HepG2 (cell line): ENCODE measurements at regions not wholly inside any gene's neighbourhood (a gene's known extent, or its start where the extent isn't known, plus 50 kb on each side); places are given as distances from the start of the nearest gene placed in this dataset.
A peak's percentile ranks its signal among the peaks of the same experiment; 100 is the strongest.

Experiments used
- ATAC-seq: fragments of 200-7000 bp; cut with Tn5 transposase; 3 replicates; pipeline ENCODE4 v1.9.1; 2020; ENCODE audit warnings: mild to moderate bottlenecking, moderate library complexity
- BruUV-seq: library from RNA; stranded (reverse); fragments of 400-500 nt; replicated peaks from 2 replicates; lab custom pipeline; 2021; lab: Mats Ljungman, UMichigan
- CTCF ChIA-PET: fragments of 300-600 bp; formaldehyde crosslinking; extraction: SDS; loops from one replicate; lab custom pipeline; 2021; ENCODE audit warnings: low total read pairs, inconsistent platforms, low intra/inter-chr PET ratio; lab: Yijun Ruan, JAX
- POLR2A ChIA-PET: fragments of 350-600 bp; sonication (Branson Sonifier 250); formaldehyde crosslinking; loops from one replicate; lab custom pipeline; 2020; ENCODE audit warnings: antibody characterized with exemption, inconsistent platforms; lab: Yijun Ruan, JAX
- DNase-seq: peaks from one replicate; pipeline ENCODE4 v3.0.0-alpha.2; 2015; ENCODE audit warnings: low spot score
- FAIRE-seq: peaks from 3 replicates; lab custom pipeline; 2011; peaks lifted over from hg19 to GRCh38; lab: Jason Lieb, UNC
- H2AFZ ChIP-seq: one replicate; pipeline ENCODE4 v1.6.1; 2011; ENCODE audit warnings: low read length, inconsistent platforms
- H3K27ac ChIP-seq: fragments of 300-600 bp; 3 replicates; pipeline ENCODE4 v1.8.0; 2011; ENCODE audit warnings: mixed run types, mild to moderate bottlenecking, mixed read lengths, low read length, inconsistent platforms; ENCODE audit not compliant: insufficient read depth; ENCODE audit errors: extremely low read length
- H3K27me3 ChIP-seq, 2 experiments: fragments of 200-600 bp in 1 of 2; 2 replicates in 1 of 2; 3 replicates in 1 of 2; pipeline versions ENCODE4 v1.6.0 to v1.8.0; 2011; ENCODE audit warnings: low read length in 2 of 2, mild to moderate bottlenecking in 2 of 2, moderate library complexity in 2 of 2, inconsistent platforms in 1 of 2; ENCODE audit not compliant: insufficient read depth in 2 of 2, control insufficient read depth in 1 of 2
- H3K36me3 ChIP-seq, 2 experiments: fragments of 200-600 bp in 1 of 2; replicated peaks in 1 of 2; 2 replicates in 1 of 2; 3 replicates in 1 of 2; pipeline versions ENCODE4 v1.5.1 to v1.8.0; 2011; ENCODE audit warnings: low read length in 2 of 2, inconsistent platforms in 1 of 2; ENCODE audit not compliant: insufficient read depth in 2 of 2, control insufficient read depth in 1 of 2
- H3K4me1 ChIP-seq: 2 replicates; pipeline ENCODE4 v1.5.1; 2012; ENCODE audit warnings: low read length, inconsistent platforms; ENCODE audit not compliant: insufficient read depth
- H3K4me2 ChIP-seq: 2 replicates; pipeline ENCODE4 v1.6.0; 2011; ENCODE audit warnings: low read depth, low read length, inconsistent platforms
- H3K4me3 ChIP-seq, 3 experiments: fragments of 200-600 bp in 1 of 3; sonication (generic), shearing (Covaris generic) in 1 of 3; replicated peaks in 1 of 3; 2 replicates each; pipeline ENCODE4 v1.5.1; 2011 to 2016; ENCODE audit warnings: low read length in 3 of 3, inconsistent platforms in 2 of 3, low read depth in 2 of 3, mild to moderate bottlenecking in 2 of 3, control low read depth in 1 of 3, mixed read lengths in 1 of 3; ENCODE audit not compliant: insufficient read depth in 1 of 3
- H3K79me2 ChIP-seq: one replicate; pipeline ENCODE4 v1.6.1; 2011; ENCODE audit warnings: low read length, inconsistent platforms; ENCODE audit not compliant: insufficient read depth
- H3K9ac ChIP-seq: 2 replicates; pipeline ENCODE4 v1.6.0; 2011; ENCODE audit warnings: mild to moderate bottlenecking, low read depth, low read length, inconsistent platforms; ENCODE audit not compliant: insufficient read depth
- H3K9me3 ChIP-seq: 2 replicates; pipeline ENCODE4 v1.5.1; 2012; ENCODE audit warnings: mild to moderate bottlenecking, low read length
- H4K20me1 ChIP-seq: 2 replicates; pipeline ENCODE4 v1.6.0; 2011; ENCODE audit warnings: inconsistent platforms, mild to moderate bottlenecking, low read length, moderate library complexity; ENCODE audit not compliant: insufficient read depth
- ERF ChIP-seq: IDR thresholded peaks from 2 replicates; pipeline ENCODE4 v1.6.1; 2018; ENCODE audit warnings: missing biosample characterization, missing genetic modification reagents
- FOXA1 ChIP-seq, 2 experiments: fragments of 450-650 bp in 1 of 2; sonication (generic) in 1 of 2; formaldehyde crosslinking in 1 of 2; IDR thresholded peaks; 2 replicates each; pipeline versions ENCODE4 v1.4.0 to v1.6.1; 2016 to 2020; ENCODE audit warnings: missing genetic modification reagents in 1 of 2
- FOXA3 ChIP-seq: IDR thresholded peaks from 2 replicates; pipeline ENCODE4 v1.6.1; 2016; ENCODE audit warnings: missing genetic modification reagents, missing compliant biosample characterization
- HDAC2 ChIP-seq: sonication (generic); formaldehyde crosslinking; IDR thresholded peaks from 2 replicates; pipeline ENCODE4 v1.4.0; 2020; ENCODE audit warnings: missing genetic modification reagents
- HMGXB3 ChIP-seq: sonication (generic); formaldehyde crosslinking; IDR thresholded peaks from 2 replicates; pipeline ENCODE4 v1.4.0; 2020; ENCODE audit warnings: missing genetic modification reagents, borderline replicate concordance
- KAT7 ChIP-seq: IDR thresholded peaks from 2 replicates; pipeline ENCODE4 v1.6.1; 2018; ENCODE audit warnings: borderline replicate concordance, missing compliant biosample characterization
- KDM1A ChIP-seq: IDR thresholded peaks from 2 replicates; pipeline ENCODE4 v1.6.1; 2016; ENCODE audit warnings: missing compliant biosample characterization
- MTF1 ChIP-seq: sonication (generic); formaldehyde crosslinking; IDR thresholded peaks from 2 replicates; pipeline ENCODE4 v1.5.0; 2020; ENCODE audit warnings: missing genetic modification reagents
- PLRG1 ChIP-seq: fragments of 450-650 bp; conservative IDR thresholded peaks from 2 replicates; pipeline ENCODE4 v1.6.1; 2016
- SOX13 ChIP-seq, 3 experiments: fragments of 450-650 bp in 1 of 3; sonication (generic) in 1 of 3; formaldehyde crosslinking in 1 of 3; IDR thresholded peaks in 2 of 3; conservative IDR thresholded peaks in 1 of 3; 2 replicates each; pipeline versions ENCODE4 v1.5.0 to v1.6.1; 2016 to 2020; ENCODE audit warnings: antibody characterized with exemption in 1 of 3, mild to moderate bottlenecking in 1 of 3, missing compliant biosample characterization in 1 of 3, missing genetic modification reagents in 1 of 3, moderate library complexity in 1 of 3
- U2AF1 ChIP-seq: fragments of 200-400 bp; formaldehyde crosslinking; optimal IDR thresholded peaks from 2 replicates; pipeline ENCODE3; 2017; ENCODE audit warnings: mild to moderate bottlenecking, low read depth, low read length
- ZBTB25 ChIP-seq: IDR thresholded peaks from 2 replicates; pipeline ENCODE4 v1.6.1; 2018; ENCODE audit warnings: missing genetic modification reagents
- ZMYM4 ChIP-seq: sonication (generic); formaldehyde crosslinking; IDR thresholded peaks from 2 replicates; pipeline ENCODE4 v1.8.1; 2023; ENCODE audit warnings: mild to moderate bottlenecking, missing genetic modification reagents
- ZNF678 ChIP-seq: sonication (generic); formaldehyde crosslinking; IDR thresholded peaks from 2 replicates; pipeline ENCODE4 v1.4.0; 2020; ENCODE audit warnings: mild to moderate bottlenecking, missing genetic modification reagents
- WGBS: methylation state at CpG from one replicate; pipeline ENCODE4 v1.1.6; 2017; ENCODE audit warnings: low lambda C conversion rate; 5-methylcytosine and 5-hydroxymethylcytosine counted together
- in situ Hi-C: cut with HindIII; loops from 2 replicates; pipeline ENCODE4 v1.10.0; 2017; ENCODE audit warnings: low pct_unique_long_range_greater_than_20kb; ENCODE audit not compliant: extremely low pct_ligation_motif_present
- intact Hi-C: fragments of 100-400 bp; cut with micrococcal nuclease; formaldehyde crosslinking; loops from one replicate; pipeline ENCODE4 v1.10.0; 2022; ENCODE audit not compliant: unreplicated experiment
- TF ChIP-seq, protein P1 (sequence below): fragments of 450-650 bp; IDR thresholded peaks from 2 replicates; pipeline ENCODE4 v1.6.1; 2016

- no peak for TF ChIP-seq ZBTB25 (CRISPR knock-in tag)
- no peak for TF ChIP-seq KAT7
- TF ChIP-seq PLRG1: no peak
- no peak for TF ChIP-seq FOXA1 (IDR thresholded peaks at IDR 0.05)
- TF ChIP-seq FOXA1 (CRISPR knock-in tag; IDR thresholded peaks at IDR 0.05): peak; percentile 77
- TF ChIP-seq FOXA3: peak; percentile 78
- TF ChIP-seq, all 625 proteins: peak for 4
Observed at GRCh38 chr3:127339928-127340861, 52.3 kb upstream of the PRR20G start (continued).

GRCh38 chr3:127339016-127339415, 51.2 kb upstream of the PRR20G start:
- ChIA-PET POLR2A (no interaction called here), CTCF (no interaction called here)
- no peak for ATAC-seq
- H3K79me2 ChIP-seq: no peaks in the 10 kb centered on the region
- H2AFZ ChIP-seq: no peak overlapping the region
- H3K4me1 ChIP-seq: peaks cover 8% of the 10 kb centered on the region
- no peak for DNase-seq
- in situ Hi-C loops: no loop called here
- 40% methylated on average over 3 of the region's 3 CpGs for WGBS
- no peak overlapping the region for H3K4me3 ChIP-seq
- H3K36me3 ChIP-seq: no peaks in the 10 kb centered on the region
- H3K27ac ChIP-seq: no peak overlapping the region
- no peaks in the 10 kb centered on the region; the same call in 1 of the 2 replicates for H3K9me3 ChIP-seq
- intact Hi-C loops: no loop called here
- H4K20me1 ChIP-seq: no peaks in the 10 kb centered on the region
- BruUV-seq: no TSS peak
- H3K27me3 ChIP-seq: peaks cover 0 to 5% of the 10 kb centered on the region in 2 experiments; a peak in 1 of 5 replicates
- FAIRE-seq: no peak
- H3K9ac ChIP-seq: no peak overlapping the region
- H3K4me2 ChIP-seq: no peak overlapping the region
- TF ChIP-seq SOX13 (IDR thresholded peaks at IDR 0.05) (no peak), SOX13 (CRISPR knock-in tag; conservative IDR thresholded peaks at IDR 0.05 in 1 of 2, IDR thresholded peaks at IDR 0.05 in 1 of 2) (no peak), U2AF1 (no peak), KDM1A (no peak), ZMYM4 (CRISPR knock-in tag) (no peak), MTF1 (CRISPR knock-in tag) (no peak), ERF (CRISPR knock-in tag) (no peak), HDAC2 (CRISPR knock-in tag) (no peak), ZNF678 (no peak), HMGXB3 (CRISPR knock-in tag) (no peak)
- TF ChIP-seq, protein P1, sequence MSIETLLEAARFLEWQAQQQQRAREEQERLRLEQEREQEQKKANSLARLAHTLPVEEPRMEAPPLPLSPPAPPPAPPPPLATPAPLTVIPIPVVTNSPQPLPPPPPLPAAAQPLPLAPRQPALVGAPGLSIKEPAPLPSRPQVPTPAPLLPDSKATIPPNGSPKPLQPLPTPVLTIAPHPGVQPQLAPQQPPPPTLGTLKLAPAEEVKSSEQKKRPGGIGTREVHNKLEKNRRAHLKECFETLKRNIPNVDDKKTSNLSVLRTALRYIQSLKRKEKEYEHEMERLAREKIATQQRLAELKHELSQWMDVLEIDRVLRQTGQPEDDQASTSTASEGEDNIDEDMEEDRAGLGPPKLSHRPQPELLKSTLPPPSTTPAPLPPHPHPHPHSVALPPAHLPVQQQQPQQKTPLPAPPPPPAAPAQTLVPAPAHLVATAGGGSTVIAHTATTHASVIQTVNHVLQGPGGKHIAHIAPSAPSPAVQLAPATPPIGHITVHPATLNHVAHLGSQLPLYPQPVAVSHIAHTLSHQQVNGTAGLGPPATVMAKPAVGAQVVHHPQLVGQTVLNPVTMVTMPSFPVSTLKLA: peak; percentile 83
